BE2C (cell line): ENCODE measurements at regions not wholly inside any gene's neighbourhood (a gene's known extent, or its start where the extent isn't known, plus 50 kb on each side); places are given as distances from the start of the nearest gene placed in this dataset.
"Not testable (repeated sequence)": the region's sequence is repeated elsewhere in the genome, so short reads cannot be mapped to it uniquely, and the experiment has no call there.

Experiments used
- DNase-seq: peaks from one replicate; pipeline ENCODE4 v3.0.0-alpha.2; 2020
- H3K27me3 ChIP-seq: fragments of 250-450 bp; sonication (Bioruptor Pico); 2 replicates; pipeline ENCODE4 v1.5.1; 2020; ENCODE audit warnings: mild to moderate bottlenecking
- H3K36me3 ChIP-seq: fragments of 250-450 bp; sonication (Bioruptor Pico); 2 replicates; pipeline ENCODE4 v1.5.1; 2020; ENCODE audit warnings: mild to moderate bottlenecking
- H3K4me1 ChIP-seq: fragments of 250-450 bp; sonication (Bioruptor Pico); 2 replicates; pipeline ENCODE4 v1.5.1; 2020
- H3K4me3 ChIP-seq: 2 replicates; pipeline ENCODE4 v1.5.1; 2011; ENCODE audit warnings: low read depth, low read length
- H3K9me3 ChIP-seq: fragments of 250-450 bp; sonication (Bioruptor Pico); 2 replicates; pipeline ENCODE4 v1.5.1; 2020
- TF ChIP-seq, protein P1 (sequence below): IDR thresholded peaks from 2 replicates; pipeline ENCODE4 v1.5.1; 2012; ENCODE audit warnings: mild to moderate bottlenecking, low read depth, low read length

DNA sequence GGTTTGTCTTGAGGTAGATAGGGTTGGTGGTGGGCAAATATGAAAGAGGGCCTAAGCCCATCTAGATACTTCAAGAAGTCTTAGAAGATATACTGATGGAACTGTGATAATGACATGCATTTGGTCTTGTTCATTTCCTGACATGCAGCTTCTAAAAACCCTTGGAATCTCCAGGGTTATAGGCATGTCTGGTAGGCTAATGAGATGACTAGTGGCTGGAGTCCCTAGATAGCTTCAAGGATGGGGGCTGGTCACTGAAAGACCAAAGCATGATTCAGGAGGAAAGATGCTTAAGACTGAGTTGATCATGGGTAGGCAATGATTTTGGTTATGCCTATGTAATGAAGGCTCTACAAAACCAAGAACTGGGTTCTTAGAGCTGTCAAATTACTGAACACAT, 217.9 kb upstream of the MOCS1 start:
- TF ChIP-seq, protein P1, sequence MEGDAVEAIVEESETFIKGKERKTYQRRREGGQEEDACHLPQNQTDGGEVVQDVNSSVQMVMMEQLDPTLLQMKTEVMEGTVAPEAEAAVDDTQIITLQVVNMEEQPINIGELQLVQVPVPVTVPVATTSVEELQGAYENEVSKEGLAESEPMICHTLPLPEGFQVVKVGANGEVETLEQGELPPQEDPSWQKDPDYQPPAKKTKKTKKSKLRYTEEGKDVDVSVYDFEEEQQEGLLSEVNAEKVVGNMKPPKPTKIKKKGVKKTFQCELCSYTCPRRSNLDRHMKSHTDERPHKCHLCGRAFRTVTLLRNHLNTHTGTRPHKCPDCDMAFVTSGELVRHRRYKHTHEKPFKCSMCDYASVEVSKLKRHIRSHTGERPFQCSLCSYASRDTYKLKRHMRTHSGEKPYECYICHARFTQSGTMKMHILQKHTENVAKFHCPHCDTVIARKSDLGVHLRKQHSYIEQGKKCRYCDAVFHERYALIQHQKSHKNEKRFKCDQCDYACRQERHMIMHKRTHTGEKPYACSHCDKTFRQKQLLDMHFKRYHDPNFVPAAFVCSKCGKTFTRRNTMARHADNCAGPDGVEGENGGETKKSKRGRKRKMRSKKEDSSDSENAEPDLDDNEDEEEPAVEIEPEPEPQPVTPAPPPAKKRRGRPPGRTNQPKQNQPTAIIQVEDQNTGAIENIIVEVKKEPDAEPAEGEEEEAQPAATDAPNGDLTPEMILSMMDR = no peak
- DNase-seq = no peak
- H3K4me3 ChIP-seq = no peak overlapping the region

DNA sequence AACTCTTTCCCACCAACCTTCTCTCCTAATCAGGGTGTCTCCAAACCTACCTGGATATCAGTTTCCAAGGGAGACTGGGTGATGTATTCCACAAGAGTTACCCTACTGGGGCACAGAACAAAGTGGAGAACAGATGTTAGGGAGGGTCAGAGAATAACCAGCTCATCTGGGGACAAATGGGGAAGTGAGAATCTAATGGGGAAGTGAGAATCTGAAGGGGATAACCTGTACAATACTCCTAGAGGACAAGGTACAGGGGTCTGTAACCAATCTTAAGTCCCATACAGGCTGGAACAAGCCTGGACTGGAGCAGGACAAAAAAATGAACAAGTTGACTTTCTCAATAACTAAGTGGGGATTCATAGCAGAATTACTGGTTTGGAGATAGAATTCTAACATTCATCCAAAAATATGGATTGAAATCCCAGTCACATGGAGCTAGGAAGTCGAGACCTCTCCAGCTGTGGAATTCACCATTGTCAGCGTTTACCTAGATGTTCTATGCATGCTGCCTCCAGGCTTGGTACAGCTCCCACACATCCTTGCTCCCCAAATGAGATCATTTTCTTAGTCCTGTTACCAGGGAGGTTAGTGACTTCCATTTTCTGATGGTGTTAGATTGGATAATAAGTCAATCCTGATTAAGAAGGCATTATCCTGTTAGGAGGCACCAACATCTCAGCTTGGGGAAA, 214.8 kb upstream of the MOCS1 start:
- Histone ChIP-seq H3K27me3 (peaks cover 34% of the 10 kb centered on the region), H3K9me3 (no peaks in the 10 kb centered on the region), H3K36me3 (no peaks in the 10 kb centered on the region), H3K4me3 (no peak overlapping the region), H3K4me1 (no peaks in the 10 kb centered on the region)
- TF ChIP-seq, protein P1 = no peak
- DNase-seq = no peak

More for the DNA sequence above, 217.9 kb upstream of the MOCS1 start:
- peaks cover 34% of the 10 kb centered on the region for H3K27me3 ChIP-seq
- no peaks in the 10 kb centered on the region for H3K36me3 ChIP-seq
- H3K4me1 ChIP-seq = no peaks in the 10 kb centered on the region
- H3K9me3 ChIP-seq = no peaks in the 10 kb centered on the region

DNA sequence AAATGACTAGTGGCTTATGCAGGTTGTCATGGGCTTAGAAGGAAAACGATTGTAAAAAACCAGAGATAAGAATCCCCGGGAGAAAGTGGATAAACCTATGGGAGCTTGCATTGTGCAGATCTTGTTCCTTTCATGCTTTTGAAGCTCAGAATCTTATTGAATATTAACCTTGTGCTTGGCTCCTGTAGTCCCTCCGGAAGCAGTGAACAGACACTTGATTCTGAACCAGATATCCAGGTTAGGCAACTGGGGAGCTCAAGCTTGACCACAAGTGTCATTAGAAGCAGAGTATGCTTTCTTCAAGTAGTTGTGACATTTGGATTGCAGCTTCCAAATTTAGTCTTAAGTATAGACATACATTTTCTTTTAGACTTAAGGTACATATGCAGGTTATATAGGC, 212.6 kb upstream of the MOCS1 start:
- TF ChIP-seq, protein P1 = no peak
- Histone ChIP-seq H3K4me1 (no peaks in the 10 kb centered on the region), H3K4me3 (no peak overlapping the region), H3K9me3 (no peaks in the 10 kb centered on the region), H3K27me3 (peaks cover 34% of the 10 kb centered on the region), H3K36me3 (no peaks in the 10 kb centered on the region)
- DNase-seq = no peak

DNA sequence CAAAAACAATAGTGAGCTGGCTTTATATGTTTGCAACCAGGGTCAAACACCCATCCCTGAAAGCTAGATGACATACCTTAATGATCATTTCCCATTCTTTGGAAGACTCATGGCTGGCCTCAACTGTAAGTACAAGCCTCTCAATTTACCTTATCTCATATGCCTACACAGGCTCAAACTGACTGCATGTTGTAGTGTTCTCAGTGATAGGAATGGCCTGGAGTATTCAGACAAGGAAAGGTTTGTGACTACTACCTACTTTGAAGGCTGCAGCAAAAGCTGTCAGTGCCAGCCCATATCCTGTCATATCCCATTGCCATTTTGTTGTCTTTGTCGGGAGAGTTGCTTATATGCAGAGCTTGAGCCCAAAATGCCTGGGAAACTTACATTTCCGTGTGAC, 205.2 kb upstream of the MOCS1 start:
- Histone ChIP-seq H3K36me3 (no peaks in the 10 kb centered on the region), H3K4me1 (no peaks in the 10 kb centered on the region), H3K27me3 (peaks cover 16% of the 10 kb centered on the region), H3K9me3 (no peaks in the 10 kb centered on the region), H3K4me3 (no peak overlapping the region)
- TF ChIP-seq, protein P1 = no peak
- DNase-seq = no peak

DNA sequence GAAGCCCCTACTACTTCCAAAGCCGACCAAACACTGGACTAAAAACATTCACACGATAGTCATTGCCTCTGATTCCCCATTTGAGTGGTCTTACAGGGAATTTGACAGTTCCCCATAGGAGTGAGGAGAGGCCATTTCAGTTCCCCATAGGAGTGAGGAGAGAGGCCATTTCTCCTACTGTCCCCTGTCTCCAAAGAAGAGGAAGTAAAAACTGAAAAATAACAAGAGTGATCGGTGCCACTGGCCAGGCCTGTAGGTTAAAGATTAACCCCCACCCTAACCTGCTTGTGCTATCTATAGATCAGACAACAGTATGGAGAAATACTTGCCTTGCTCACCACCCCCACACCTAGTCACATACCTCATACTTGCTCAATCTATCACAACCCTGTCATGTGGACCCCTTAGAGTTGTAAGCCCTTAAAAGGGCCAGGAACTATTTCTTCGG, 204.0 kb upstream of the MOCS1 start:
- no peak overlapping the region for H3K4me3 ChIP-seq
- TF ChIP-seq, protein P1 = no peak
- H3K9me3 ChIP-seq = no peaks in the 10 kb centered on the region
- H3K27me3 ChIP-seq = peaks cover 16% of the 10 kb centered on the region
- no peak for DNase-seq
- no peaks in the 10 kb centered on the region for H3K4me1 ChIP-seq
- H3K36me3 ChIP-seq = no peaks in the 10 kb centered on the region

DNA sequence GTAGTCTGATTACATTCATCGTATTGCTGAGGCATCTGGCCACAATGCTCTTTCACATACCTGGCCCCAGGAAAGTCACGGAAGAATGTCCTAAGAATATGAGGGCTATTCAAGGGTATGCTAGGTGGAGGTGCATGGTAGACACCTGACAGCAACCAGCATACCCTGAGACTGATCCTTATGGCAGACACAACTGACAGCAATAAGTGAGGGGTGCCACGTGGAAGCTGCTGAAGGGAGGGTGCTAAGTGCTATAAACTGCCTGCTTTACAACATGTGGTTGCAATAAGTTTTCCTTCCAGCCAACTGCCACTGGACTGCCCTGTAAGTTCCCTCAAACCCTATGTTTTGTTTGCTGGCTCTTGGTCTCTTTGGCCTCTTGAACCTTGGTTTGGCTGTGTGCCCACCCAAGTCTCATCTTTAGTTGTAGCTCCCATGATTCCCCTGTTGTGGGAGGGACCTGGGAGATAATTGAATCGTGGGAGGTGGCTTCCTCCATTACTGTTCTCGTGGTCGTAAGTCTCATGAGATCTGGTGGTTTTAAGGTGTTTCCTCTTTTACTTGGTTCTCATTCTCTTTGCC, 201.3 kb upstream of the MOCS1 start:
- Histone ChIP-seq H3K36me3 (no peaks in the 10 kb centered on the region), H3K27me3 (peaks cover 12% of the 10 kb centered on the region), H3K4me1 (no peaks in the 10 kb centered on the region), H3K4me3 (no peak overlapping the region), H3K9me3 (no peaks in the 10 kb centered on the region)
- no peak for DNase-seq
- TF ChIP-seq, protein P1 = no peak

DNA sequence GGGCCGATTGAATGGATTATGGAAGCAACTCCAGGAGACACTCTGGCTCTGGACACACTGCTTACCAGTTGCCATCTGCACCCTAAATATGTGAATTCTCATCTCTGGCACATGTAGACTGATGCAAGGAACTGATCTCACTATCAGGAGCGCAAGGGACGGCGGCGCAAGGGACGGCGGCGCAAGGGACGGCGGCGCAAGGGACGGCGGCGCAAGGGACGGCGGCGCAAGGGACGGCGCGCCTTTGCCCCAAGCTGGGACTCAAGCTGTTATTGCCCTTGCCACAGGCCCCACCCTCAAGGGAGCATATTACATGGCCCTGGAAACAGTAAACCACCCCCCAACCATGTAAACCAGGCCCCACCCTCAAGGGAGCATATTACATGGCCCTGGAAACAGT, 199.7 kb upstream of the MOCS1 start:
- not testable (repeated sequence) for H3K36me3 ChIP-seq, H3K4me1 ChIP-seq, H3K9me3 ChIP-seq, H3K27me3 ChIP-seq, H3K4me3 ChIP-seq, DNase-seq
